HCT116 (cell line): ENCODE measurements at regions not wholly inside any gene's neighbourhood (a gene's known extent, or its start where the extent isn't known, plus 50 kb on each side); places are given as distances from the start of the nearest gene placed in this dataset.

Source experiments
- ATAC-seq: fragments of 200-7000 bp; cut with Tn5 transposase; 2 replicates; pipeline ENCODE4 v1.9.1; 2020; ENCODE audit warnings: mild to moderate bottlenecking, moderate library complexity
- BruUV-seq: library from RNA; stranded (reverse); fragments of 400-500 nt; replicated peaks from 2 replicates; lab custom pipeline; 2021; lab: Mats Ljungman, UMichigan
- CTCF ChIA-PET: fragments of 300-600 bp; sonication (Branson Sonifier 250); formaldehyde crosslinking; loops from one replicate; lab custom pipeline; 2021; ENCODE audit warnings: antibody characterized with exemption; lab: Charles Lee
- POLR2A ChIA-PET: fragments of 300-600, 350-600 bp; sonication (Branson Sonifier 250); formaldehyde crosslinking; loops from one replicate; lab custom pipeline; 2021; ENCODE audit warnings: antibody characterized with exemption; lab: Charles Lee
- RAD21 ChIA-PET, 2 experiments: fragments of 300-600 bp; sonication (Branson Sonifier 250); formaldehyde crosslinking; loops; one replicate each; lab custom pipeline; 2023; ENCODE audit warnings: low total read pairs in 2 of 2; ENCODE audit not compliant: uncharacterized antibody in 2 of 2, unreplicated experiment in 2 of 2, low non-redundant PET in 1 of 2; lab: Charles Lee
- DNase-seq: peaks from one replicate; pipeline ENCODE4 v3.0.0-alpha.2; 2010; ENCODE audit warnings: low read depth, low spot score
- H2AFZ ChIP-seq: fragments of 200-600 bp; shearing (Covaris generic), sonication (generic); 2 replicates; pipeline ENCODE4 v1.6.1; 2017; ENCODE audit warnings: low read depth, mixed run types, mixed read lengths, antibody characterized with exemption, low read length; ENCODE audit not compliant: poor library complexity, severe bottlenecking
- H3K27ac ChIP-seq: 2 replicates; pipeline ENCODE4 v1.5.1; 2012; ENCODE audit warnings: low read depth, low read length
- H3K27me3 ChIP-seq: fragments of 200-600 bp; sonication (generic); 2 replicates; pipeline ENCODE4 v1.6.1; 2016; ENCODE audit warnings: mixed run types, low read length, mixed read lengths; ENCODE audit not compliant: insufficient read depth
- H3K36me3 ChIP-seq, 2 experiments: fragments of 200-500 bp in 1 of 2; fragments of 200-600 bp in 1 of 2; sonication (Bioruptor generic) in 1 of 2; sonication (generic) in 1 of 2; 2 replicates each; pipeline versions ENCODE4 v1.5.1 to v1.6.1; 2014 to 2016; ENCODE audit warnings: low read length in 2 of 2, inconsistent platforms in 1 of 2, mixed read lengths in 1 of 2, mixed run types in 1 of 2; ENCODE audit not compliant: insufficient read depth in 2 of 2, control insufficient read depth in 1 of 2
- H3K4me1 ChIP-seq, 2 experiments: fragments of 200-600 bp in 1 of 2; sonication (generic) in 1 of 2; 2 replicates each; pipeline versions ENCODE4 v1.5.1 to v1.6.1; 2012 to 2017; ENCODE audit warnings: low read length in 2 of 2, inconsistent platforms in 1 of 2, mild to moderate bottlenecking in 1 of 2, mixed read lengths in 1 of 2, mixed run types in 1 of 2, moderate library complexity in 1 of 2; ENCODE audit not compliant: insufficient read depth in 2 of 2, control insufficient read depth in 1 of 2
- H3K4me2 ChIP-seq: fragments of 200-600 bp; sonication (generic); 2 replicates; pipeline ENCODE4 v1.6.1; 2017; ENCODE audit warnings: mixed run types, low read length, mixed read lengths
- H3K4me3 ChIP-seq, 2 experiments: fragments of 200-600 bp in 1 of 2; sonication (generic) in 1 of 2; replicated peaks in 1 of 2; 2 replicates each; pipeline ENCODE4 v1.5.1; 2011 to 2016; ENCODE audit warnings: low read length in 2 of 2, control low read depth in 1 of 2, low read depth in 1 of 2, mild to moderate bottlenecking in 1 of 2, mixed read lengths in 1 of 2, mixed run types in 1 of 2
- H3K79me2 ChIP-seq: fragments of 200-600 bp; sonication (generic); 2 replicates; pipeline ENCODE4 v1.6.1; 2017; ENCODE audit warnings: mild to moderate bottlenecking, mixed run types, low read length, moderate library complexity, mixed read lengths; ENCODE audit not compliant: insufficient read depth
- H3K9ac ChIP-seq: fragments of 200-600 bp; sonication (generic); 2 replicates; pipeline ENCODE4 v1.6.1; 2016; ENCODE audit warnings: low read length, mixed read lengths
- H3K9me2 ChIP-seq: fragments of 200-600 bp; sonication (generic), shearing (Covaris generic); 2 replicates; pipeline ENCODE4 v1.6.1; 2017; ENCODE audit warnings: mixed run types, mild to moderate bottlenecking, moderate library complexity; ENCODE audit not compliant: insufficient read depth
- H3K9me3 ChIP-seq, 2 experiments: fragments of 200-500 bp in 1 of 2; fragments of 200-600 bp in 1 of 2; sonication (Bioruptor generic) in 1 of 2; sonication (generic) in 1 of 2; 2 replicates each; pipeline ENCODE4 v1.6.1; 2014 to 2017; ENCODE audit warnings: low read length in 2 of 2, mixed read lengths in 2 of 2, inconsistent platforms in 1 of 2, low read depth in 1 of 2, mild to moderate bottlenecking in 1 of 2, mixed run types in 1 of 2, moderate library complexity in 1 of 2; ENCODE audit not compliant: control insufficient read depth in 1 of 2, insufficient read depth in 1 of 2
- H4K20me1 ChIP-seq: fragments of 200-600 bp; sonication (generic), shearing (Covaris generic); 2 replicates; pipeline ENCODE4 v1.6.1; 2017; ENCODE audit warnings: mixed run types, mild to moderate bottlenecking, moderate library complexity; ENCODE audit not compliant: insufficient read depth
- CBX3 ChIP-seq: IDR thresholded peaks from 2 replicates; pipeline ENCODE4 v1.6.1; 2012; ENCODE audit warnings: low read depth
- CEBPB ChIP-seq: IDR thresholded peaks from 2 replicates; pipeline ENCODE4 v1.6.1; 2012; ENCODE audit warnings: low read depth
- CTCF ChIP-seq, 3 experiments: fragments of 200-600 bp in 1 of 3; sonication (generic) in 1 of 3; IDR thresholded peaks in 2 of 3; conservative IDR thresholded peaks in 1 of 3; 2 replicates each; pipeline ENCODE4 v1.5.1; 2012 to 2017; ENCODE audit warnings: low read depth in 2 of 3, low read length in 2 of 3, antibody characterized with exemption in 1 of 3, borderline replicate concordance in 1 of 3, control low read depth in 1 of 3, mild to moderate bottlenecking in 1 of 3, mixed read lengths in 1 of 3, mixed run types in 1 of 3, moderate library complexity in 1 of 3; ENCODE audit not compliant: insufficient read depth in 1 of 3
- EGR1 ChIP-seq: IDR thresholded peaks from 2 replicates; pipeline ENCODE4 v1.6.1; 2012; ENCODE audit warnings: low read depth
- ELF1 ChIP-seq: IDR thresholded peaks from 2 replicates; pipeline ENCODE4 v1.6.1; 2012; ENCODE audit warnings: low read depth, borderline replicate concordance
- EZH2 ChIP-seq: fragments of 200-600 bp; sonication (generic); IDR thresholded peaks from 2 replicates; pipeline ENCODE4 v1.6.1; 2017; ENCODE audit warnings: antibody characterized with exemption, mixed run types
- EZH2phosphoT487 ChIP-seq: fragments of 200-600 bp; IDR thresholded peaks from 2 replicates; pipeline ENCODE4 v1.6.1; 2018; ENCODE audit warnings: antibody characterized with exemption, borderline replicate concordance
- JUND ChIP-seq: IDR thresholded peaks from 2 replicates; pipeline ENCODE4 v1.6.1; 2012
- MAX ChIP-seq: IDR thresholded peaks from 2 replicates; pipeline ENCODE4 v1.6.1; 2012
- POLR2A ChIP-seq: IDR thresholded peaks from 2 replicates; pipeline ENCODE4 v1.7.0; 2011; ENCODE audit warnings: borderline replicate concordance; ENCODE audit not compliant: insufficient read depth, insufficient read length; ENCODE audit errors: extremely low read depth
- POLR2AphosphoS5 ChIP-seq: IDR thresholded peaks from 2 replicates; pipeline ENCODE4 v1.6.1; 2011; ENCODE audit warnings: mild to moderate bottlenecking, low read depth, low read length, moderate library complexity
- RAD21 ChIP-seq: IDR thresholded peaks from 2 replicates; pipeline ENCODE4 v1.6.1; 2012; ENCODE audit warnings: low read depth, mild to moderate bottlenecking
- REST ChIP-seq: IDR thresholded peaks from 2 replicates; pipeline ENCODE4 v1.6.1; 2012; ENCODE audit warnings: low read depth
- SIN3A ChIP-seq: IDR thresholded peaks from 2 replicates; pipeline ENCODE4 v1.6.1; 2012; ENCODE audit warnings: low read depth
- SP1 ChIP-seq: IDR thresholded peaks from 2 replicates; pipeline ENCODE4 v1.6.1; 2012; ENCODE audit warnings: low read depth
- SRF ChIP-seq: IDR thresholded peaks from 2 replicates; pipeline ENCODE4 v1.6.1; 2012; ENCODE audit warnings: low read depth
- TCF7L2 ChIP-seq: IDR thresholded peaks from 2 replicates; pipeline ENCODE4 v1.7.0; 2011; ENCODE audit warnings: borderline replicate concordance, inconsistent platforms; ENCODE audit not compliant: insufficient read depth, insufficient read length; ENCODE audit errors: extremely low read depth
- YY1 ChIP-seq: IDR thresholded peaks from 2 replicates; pipeline ENCODE4 v1.6.1; 2011; ENCODE audit warnings: low read length, low read depth, moderate library complexity, mild to moderate bottlenecking; ENCODE audit not compliant: insufficient replicate concordance; ENCODE audit errors: extremely low read depth
- ZBTB33 ChIP-seq: IDR thresholded peaks from 2 replicates; pipeline ENCODE4 v1.6.1; 2011; ENCODE audit warnings: mild to moderate bottlenecking, low read length, moderate library complexity; ENCODE audit not compliant: insufficient replicate concordance; ENCODE audit errors: extremely low read depth
- ZFX ChIP-seq: fragments of 450-650 bp; IDR thresholded peaks from 2 replicates; pipeline ENCODE4 v1.6.1; 2017
- intact Hi-C: fragments of 100-400 bp; cut with micrococcal nuclease; formaldehyde crosslinking; loops from 2 replicates; pipeline ENCODE4 v1.10.0; 2022

GRCh38 chr13:99652141-99652540 lies 150.9 kb downstream of the TM9SF2 start:
- no peak for DNase-seq
- H3K4me3 ChIP-seq, result no peak overlapping the region
- H3K79me2 ChIP-seq, result no peaks in the 10 kb centered on the region
- no peak for ATAC-seq
- H2AFZ ChIP-seq, result no peak overlapping the region
- no TSS peak for BruUV-seq
- H3K9me2 ChIP-seq, result no peaks in the 10 kb centered on the region
- peaks cover 11 to 23% of the 10 kb centered on the region in 2 experiments for H3K4me1 ChIP-seq
- no peak overlapping the region for H3K4me2 ChIP-seq
- H3K36me3 ChIP-seq, result no peaks in the 10 kb centered on the region
- TF ChIP-seq SP1, result no peak
- no peak for TF ChIP-seq TCF7L2
- TF ChIP-seq EZH2phosphoT487, result no peak
- no peak for TF ChIP-seq CEBPB
- TF ChIP-seq SIN3A, result no peak
- TF ChIP-seq ZFX, result no peak
- no peak for TF ChIP-seq POLR2A
- TF ChIP-seq REST, result no peak
- TF ChIP-seq CBX3, result no peak
- no peak for TF ChIP-seq YY1
- no peak for TF ChIP-seq POLR2AphosphoS5
- no peak for TF ChIP-seq ZBTB33
- TF ChIP-seq ELF1, result no peak
- TF ChIP-seq JUND, result no peak
- no peak for TF ChIP-seq EGR1
- no peak for TF ChIP-seq CTCF (IDR thresholded peaks at IDR 0.05 in 2 of 3, conservative IDR thresholded peaks at IDR 0.05 in 1 of 3; ENCODE audit: borderline replicate concordance in 1 of 3, insufficient read depth in 1 of 3, low read depth in 2 of 3, low read length in 2 of 3)
- TF ChIP-seq RAD21, result no peak
- no peak for TF ChIP-seq EZH2
- no peak for TF ChIP-seq SRF
- TF ChIP-seq MAX, result no peak
- intact Hi-C loops, result no loop called here
- no peaks in the 10 kb centered on the region for H3K27me3 ChIP-seq
- no peaks in the 10 kb centered on the region for H3K9me3 ChIP-seq
- RAD21 ChIA-PET, result no interaction called here
- CTCF ChIA-PET, result no interaction called here
- no peak overlapping the region for H3K9ac ChIP-seq
- no peak overlapping the region for H3K27ac ChIP-seq
- POLR2A ChIA-PET, result no interaction called here
- no peaks in the 10 kb centered on the region for H4K20me1 ChIP-seq
